IMR-90 (cell line): ENCODE measurements at regions not wholly inside any gene's neighbourhood (a gene's known extent, or its start where the extent isn't known, plus 50 kb on each side); places are given as distances from the start of the nearest gene placed in this dataset.

Source experiments
- ATAC-seq: fragments of 200-7000 bp; cut with Tn5 transposase; 2 replicates; pipeline ENCODE4 v1.9.1; 2020; ENCODE audit warnings: low read depth, mild to moderate bottlenecking, moderate library complexity
- BruUV-seq: library from RNA; stranded (reverse); fragments of 400-500 nt; replicated peaks from 2 replicates; lab custom pipeline; 2021; lab: Mats Ljungman, UMichigan
- CTCF ChIA-PET: fragments of 300-600 bp; formaldehyde crosslinking; extraction: SDS; loops from one replicate; lab custom pipeline; 2021; ENCODE audit warnings: antibody characterized with exemption; lab: Yijun Ruan, JAX
- POLR2A ChIA-PET: fragments of 300-600 bp; sonication (Branson Sonifier 250); formaldehyde crosslinking; loops from one replicate; lab custom pipeline; 2022; ENCODE audit warnings: antibody characterized with exemption; ENCODE audit not compliant: unreplicated experiment; lab: Charles Lee
- DNase-seq: peaks from one replicate; pipeline ENCODE4 v3.0.0; 2013
- H2AFZ ChIP-seq: replicated peaks from 2 replicates; pipeline ENCODE3; 2013; ENCODE audit warnings: low read length, mild to moderate bottlenecking; ENCODE audit not compliant: poor library complexity
- H2AK5ac ChIP-seq: 2 replicates; pipeline ENCODE4 v1.6.1; 2013; ENCODE audit warnings: low read depth, low read length, inconsistent platforms
- H2AK9ac ChIP-seq: replicated peaks from 2 replicates; pipeline ENCODE3; 2013; ENCODE audit warnings: mild to moderate bottlenecking, low read depth, low read length, moderate library complexity; ENCODE audit not compliant: poor library complexity
- H2BK120ac ChIP-seq: 2 replicates; pipeline ENCODE4 v1.6.1; 2013; ENCODE audit warnings: low read depth, low read length, inconsistent platforms
- H2BK15ac ChIP-seq: 3 replicates; pipeline ENCODE4 v1.6.1; 2013; ENCODE audit warnings: low read depth, low read length, inconsistent platforms
- H2BK20ac ChIP-seq: 2 replicates; pipeline ENCODE4 v1.6.1; 2013; ENCODE audit warnings: low read depth, mild to moderate bottlenecking, inconsistent platforms, low read length, moderate library complexity
- H2BK5ac ChIP-seq: 2 replicates; pipeline ENCODE4 v1.6.1; 2013; ENCODE audit warnings: mild to moderate bottlenecking, low read depth, low read length, inconsistent platforms; ENCODE audit not compliant: poor library complexity, severe bottlenecking
- H3K14ac ChIP-seq: replicated peaks from 2 replicates; pipeline ENCODE4 v1.6.1; 2013; ENCODE audit warnings: low read depth, low read length, inconsistent platforms
- H3K18ac ChIP-seq: 2 replicates; pipeline ENCODE4 v1.6.1; 2013; ENCODE audit warnings: low read depth, low read length, control low read depth
- H3K23ac ChIP-seq: 2 replicates; pipeline ENCODE4 v1.6.1; 2013; ENCODE audit warnings: low read depth, low read length, inconsistent platforms
- H3K27ac ChIP-seq: 2 replicates; pipeline ENCODE4 v1.5.1; 2013; ENCODE audit warnings: mild to moderate bottlenecking, control low read depth, low read length; ENCODE audit not compliant: insufficient read depth
- H3K27me3 ChIP-seq: 2 replicates; pipeline ENCODE4 v1.6.1; 2013; ENCODE audit warnings: low read length; ENCODE audit not compliant: control insufficient read depth, insufficient read depth
- H3K36me3 ChIP-seq: 2 replicates; pipeline ENCODE4 v1.6.1; 2013; ENCODE audit warnings: low read length, mixed read lengths; ENCODE audit not compliant: control insufficient read depth, insufficient read depth
- H3K4ac ChIP-seq: 2 replicates; pipeline ENCODE4 v1.6.1; 2013; ENCODE audit warnings: low read depth, low read length, inconsistent platforms
- H3K4me1 ChIP-seq: 2 replicates; pipeline ENCODE4 v1.6.1; 2013; ENCODE audit warnings: low read length, mixed read lengths; ENCODE audit not compliant: control insufficient read depth, insufficient read depth
- H3K4me2 ChIP-seq: 2 replicates; pipeline ENCODE4 v1.6.1; 2013; ENCODE audit warnings: low read depth, mild to moderate bottlenecking, control low read depth, low read length, moderate library complexity
- H3K4me3 ChIP-seq: 2 replicates; pipeline ENCODE4 v1.5.1; 2013; ENCODE audit warnings: low read depth, mild to moderate bottlenecking, control low read depth, low read length, moderate library complexity; ENCODE audit not compliant: insufficient read depth
- H3K56ac ChIP-seq: 2 replicates; pipeline ENCODE4 v1.6.1; 2013; ENCODE audit warnings: low read length, inconsistent platforms; ENCODE audit not compliant: insufficient read depth; ENCODE audit errors: extremely low read depth
- H3K79me1 ChIP-seq, 2 experiments: 2 replicates each; pipeline ENCODE4 v1.6.1; 2013; ENCODE audit warnings: low read length in 2 of 2, inconsistent platforms in 1 of 2, low read depth in 1 of 2
- H3K9ac ChIP-seq: 2 replicates; pipeline ENCODE4 v1.6.1; 2013; ENCODE audit warnings: low read depth, low read length, control low read depth
- H3K9me1 ChIP-seq: 2 replicates; pipeline ENCODE4 v1.6.1; 2013; ENCODE audit warnings: low read length, inconsistent platforms; ENCODE audit not compliant: insufficient read depth
- H3K9me3 ChIP-seq: 2 replicates; pipeline ENCODE4 v1.6.1; 2013; ENCODE audit warnings: low read length; ENCODE audit not compliant: control insufficient read depth, insufficient read depth
- H4K20me1 ChIP-seq: 2 replicates; pipeline ENCODE4 v1.6.1; 2013; ENCODE audit warnings: low read length, inconsistent platforms; ENCODE audit not compliant: insufficient read depth
- H4K5ac ChIP-seq: 2 replicates; pipeline ENCODE4 v1.6.1; 2013; ENCODE audit warnings: mild to moderate bottlenecking, low read depth, low read length, control low read depth
- H4K8ac ChIP-seq, 2 experiments: 2 replicates each; pipeline ENCODE4 v1.6.1; 2013; ENCODE audit warnings: low read depth in 2 of 2, low read length in 2 of 2, control low read depth in 1 of 2, inconsistent platforms in 1 of 2
- H4K91ac ChIP-seq: 2 replicates; pipeline ENCODE4 v1.6.1; 2013; ENCODE audit warnings: low read depth, low read length, inconsistent platforms; ENCODE audit not compliant: insufficient read depth
- BHLHE40 ChIP-seq: fragments of 150-350 bp; IDR thresholded peaks from 2 replicates; pipeline ENCODE4 v1.6.1; 2016; ENCODE audit warnings: mild to moderate bottlenecking, low read depth, low read length
- CEBPB ChIP-seq: IDR thresholded peaks from 2 replicates; pipeline ENCODE4 v1.6.1; 2012; ENCODE audit warnings: low read depth, low read length, improper control_type of control experiment
- CHD1 ChIP-seq: IDR thresholded peaks from 2 replicates; pipeline ENCODE4 v1.6.1; 2012; ENCODE audit warnings: low read depth, low read length, improper control_type of control experiment
- FOS ChIP-seq: fragments of 150-350 bp; IDR thresholded peaks from 2 replicates; pipeline ENCODE4 v1.6.1; 2016; ENCODE audit warnings: low read depth, low read length
- MAFK ChIP-seq: IDR thresholded peaks from 2 replicates; pipeline ENCODE4 v1.6.1; 2012; ENCODE audit warnings: low read depth, low read length, improper control_type of control experiment
- MAZ ChIP-seq: IDR thresholded peaks from 2 replicates; pipeline ENCODE4 v1.6.1; 2012; ENCODE audit warnings: low read depth, mild to moderate bottlenecking, low read length, improper control_type of control experiment, moderate library complexity, borderline replicate concordance
- MXI1 ChIP-seq: IDR thresholded peaks from 2 replicates; pipeline ENCODE4 v1.6.1; 2012; ENCODE audit warnings: low read depth, mild to moderate bottlenecking, low read length, moderate library complexity, borderline replicate concordance
- NFE2L2 ChIP-seq: fragments of 150-350 bp; IDR thresholded peaks from 2 replicates; pipeline ENCODE4 v1.6.1; 2016; ENCODE audit warnings: low read depth, mild to moderate bottlenecking, low read length
- POLR2A ChIP-seq: IDR thresholded peaks from 2 replicates; pipeline ENCODE4 v1.6.1; 2012; ENCODE audit warnings: mild to moderate bottlenecking, low read depth, low read length
- RAD21 ChIP-seq: IDR thresholded peaks from 2 replicates; pipeline ENCODE4 v1.6.1; 2012; ENCODE audit warnings: low read length, improper control_type of control experiment
- RCOR1 ChIP-seq: IDR thresholded peaks from 2 replicates; pipeline ENCODE4 v1.6.1; 2012; ENCODE audit warnings: mild to moderate bottlenecking, low read length, improper control_type of control experiment; ENCODE audit not compliant: insufficient replicate concordance
- RFX5 ChIP-seq: IDR thresholded peaks from 2 replicates; pipeline ENCODE4 v1.8.0; 2012; ENCODE audit warnings: low read depth, mild to moderate bottlenecking, low read length, moderate library complexity
- SMC3 ChIP-seq: fragments of 150-350 bp; IDR thresholded peaks from 2 replicates; pipeline ENCODE4 v1.6.1; 2016; ENCODE audit warnings: low read depth, mild to moderate bottlenecking, antibody characterized with exemption, low read length, moderate library complexity
- dilution Hi-C: fragments of 300-500 bp; cut with HindIII; formaldehyde crosslinking; loops from one replicate; pipeline ENCODE4 v1.14.3; 2018; ENCODE audit warnings: low sequenced_read_pairs; ENCODE audit not compliant: unreplicated experiment
- in situ Hi-C: fragments of 300-500 bp; cut with MboI; formaldehyde crosslinking; loops from 3 replicates; pipeline ENCODE4 v1.14.3; 2019; ENCODE audit warnings: low sequenced_read_pairs, inconsistent platforms, mixed read lengths
- intact Hi-C: fragments of 100-400 bp; cut with micrococcal nuclease; formaldehyde crosslinking; loops from 2 replicates; pipeline ENCODE4 v1.10.0; 2022
- TF ChIP-seq, protein P1 (sequence below): fragments of 150-350 bp; IDR thresholded peaks from 2 replicates; pipeline ENCODE4 v1.6.1; 2016; ENCODE audit warnings: low read depth, mild to moderate bottlenecking, low read length, moderate library complexity, borderline replicate concordance
- TF ChIP-seq, protein P2 (sequence below): fragments of 150-350 bp; IDR thresholded peaks from 2 replicates; pipeline ENCODE4 v1.6.1; 2017; ENCODE audit warnings: mild to moderate bottlenecking, antibody characterized with exemption, low read length, low read depth
- TF ChIP-seq, protein P3 (sequence below): conservative IDR thresholded peaks from 2 replicates; pipeline ENCODE4 v1.5.1; 2012; ENCODE audit warnings: mild to moderate bottlenecking, low read depth, low read length, improper control_type of control experiment

DNA sequence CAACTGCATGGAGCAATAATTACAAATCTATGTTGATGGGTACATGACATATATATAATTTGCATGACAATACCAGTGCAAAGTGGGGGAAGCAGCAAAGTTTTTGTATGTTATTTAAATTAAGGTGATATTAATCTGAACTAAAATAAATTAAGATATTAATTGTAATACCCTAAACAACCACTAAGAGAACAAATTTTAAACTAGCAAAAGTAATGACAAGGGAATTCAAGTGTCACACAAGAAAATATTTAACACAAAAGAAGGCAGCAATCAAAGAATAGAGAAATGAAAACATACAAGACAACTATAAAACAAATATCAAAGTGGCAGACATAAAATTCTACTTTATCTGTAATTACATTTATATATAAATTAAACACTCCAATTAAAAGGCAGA lies 2003.4 kb downstream of the MAT2B start:
- Histone ChIP-seq H3K14ac (no peak overlapping the region), H3K79me1 (no peaks in the 10 kb centered on the region), H2BK15ac (no peak overlapping the region), H2BK5ac (no peak overlapping the region), H2AFZ (no peak overlapping the region), H3K27me3 (no peaks in the 10 kb centered on the region), H3K9ac (no peak overlapping the region), H3K36me3 (no peaks in the 10 kb centered on the region), H2AK9ac (no peak overlapping the region), H2BK120ac (no peak overlapping the region), H3K4me1 (no peaks in the 10 kb centered on the region; the same call in 1 of the 2 replicates), H2BK20ac (no peak overlapping the region), H3K23ac (no peak overlapping the region), H2AK5ac (no peak overlapping the region), H3K4me3 (no peak overlapping the region), H3K56ac (no peak overlapping the region), H4K91ac (no peak overlapping the region), H3K9me3 (peaks cover 2% of the 10 kb centered on the region; the same call in 1 of the 2 replicates), H3K9me1 (no peaks in the 10 kb centered on the region), H3K27ac (no peak overlapping the region), H4K20me1 (no peaks in the 10 kb centered on the region), H3K4ac (no peak overlapping the region), H4K8ac (no peak overlapping the region), H4K5ac (no peak overlapping the region), H3K4me2 (no peak overlapping the region), H3K18ac (no peak overlapping the region)
- TF ChIP-seq SMC3 (no peak), CEBPB (no peak), MAFK (no peak), RAD21 (no peak), CHD1 (no peak), BHLHE40 (no peak), POLR2A (no peak), MAZ (no peak), RCOR1 (no peak), NFE2L2 (no peak), RFX5 (no peak), MXI1 (no peak), FOS (no peak)
- TF ChIP-seq, protein P1, sequence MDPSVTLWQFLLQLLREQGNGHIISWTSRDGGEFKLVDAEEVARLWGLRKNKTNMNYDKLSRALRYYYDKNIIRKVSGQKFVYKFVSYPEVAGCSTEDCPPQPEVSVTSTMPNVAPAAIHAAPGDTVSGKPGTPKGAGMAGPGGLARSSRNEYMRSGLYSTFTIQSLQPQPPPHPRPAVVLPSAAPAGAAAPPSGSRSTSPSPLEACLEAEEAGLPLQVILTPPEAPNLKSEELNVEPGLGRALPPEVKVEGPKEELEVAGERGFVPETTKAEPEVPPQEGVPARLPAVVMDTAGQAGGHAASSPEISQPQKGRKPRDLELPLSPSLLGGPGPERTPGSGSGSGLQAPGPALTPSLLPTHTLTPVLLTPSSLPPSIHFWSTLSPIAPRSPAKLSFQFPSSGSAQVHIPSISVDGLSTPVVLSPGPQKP = no peak
- TF ChIP-seq, protein P2, sequence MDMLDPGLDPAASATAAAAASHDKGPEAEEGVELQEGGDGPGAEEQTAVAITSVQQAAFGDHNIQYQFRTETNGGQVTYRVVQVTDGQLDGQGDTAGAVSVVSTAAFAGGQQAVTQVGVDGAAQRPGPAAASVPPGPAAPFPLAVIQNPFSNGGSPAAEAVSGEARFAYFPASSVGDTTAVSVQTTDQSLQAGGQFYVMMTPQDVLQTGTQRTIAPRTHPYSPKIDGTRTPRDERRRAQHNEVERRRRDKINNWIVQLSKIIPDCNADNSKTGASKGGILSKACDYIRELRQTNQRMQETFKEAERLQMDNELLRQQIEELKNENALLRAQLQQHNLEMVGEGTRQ = no peak
- TF ChIP-seq, protein P3, sequence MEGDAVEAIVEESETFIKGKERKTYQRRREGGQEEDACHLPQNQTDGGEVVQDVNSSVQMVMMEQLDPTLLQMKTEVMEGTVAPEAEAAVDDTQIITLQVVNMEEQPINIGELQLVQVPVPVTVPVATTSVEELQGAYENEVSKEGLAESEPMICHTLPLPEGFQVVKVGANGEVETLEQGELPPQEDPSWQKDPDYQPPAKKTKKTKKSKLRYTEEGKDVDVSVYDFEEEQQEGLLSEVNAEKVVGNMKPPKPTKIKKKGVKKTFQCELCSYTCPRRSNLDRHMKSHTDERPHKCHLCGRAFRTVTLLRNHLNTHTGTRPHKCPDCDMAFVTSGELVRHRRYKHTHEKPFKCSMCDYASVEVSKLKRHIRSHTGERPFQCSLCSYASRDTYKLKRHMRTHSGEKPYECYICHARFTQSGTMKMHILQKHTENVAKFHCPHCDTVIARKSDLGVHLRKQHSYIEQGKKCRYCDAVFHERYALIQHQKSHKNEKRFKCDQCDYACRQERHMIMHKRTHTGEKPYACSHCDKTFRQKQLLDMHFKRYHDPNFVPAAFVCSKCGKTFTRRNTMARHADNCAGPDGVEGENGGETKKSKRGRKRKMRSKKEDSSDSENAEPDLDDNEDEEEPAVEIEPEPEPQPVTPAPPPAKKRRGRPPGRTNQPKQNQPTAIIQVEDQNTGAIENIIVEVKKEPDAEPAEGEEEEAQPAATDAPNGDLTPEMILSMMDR = no peak
- no peak for ATAC-seq
- dilution Hi-C loops = no loop called here
- CTCF ChIA-PET = no interaction called here
- no peak for DNase-seq
- POLR2A ChIA-PET = no interaction called here
- no TSS peak for BruUV-seq
- in situ Hi-C loops = no loop called here
- intact Hi-C loops = loop anchor here (10.0 kb wide), 1 partner anchor 106 kb away; no protein-coding TSS in a partner anchor
